Epidermal melanocyte (primary cell): ENCODE measurements at regions not wholly inside any gene's neighbourhood (a gene's known extent, or its start where the extent isn't known, plus 50 kb on each side); places are given as distances from the start of the nearest gene placed in this dataset.
A peak's percentile ranks its signal among the peaks of the same experiment; 100 is the strongest.
"Not testable (repeated sequence)": the region's sequence is repeated elsewhere in the genome, so short reads cannot be mapped to it uniquely, and the experiment has no call there.

ENCODE experiments used
- DNase-seq: peaks from one replicate; pipeline ENCODE4 v3.0.0; 2011; ENCODE audit warnings: low spot score; ENCODE audit not compliant: insufficient read length

DNA sequence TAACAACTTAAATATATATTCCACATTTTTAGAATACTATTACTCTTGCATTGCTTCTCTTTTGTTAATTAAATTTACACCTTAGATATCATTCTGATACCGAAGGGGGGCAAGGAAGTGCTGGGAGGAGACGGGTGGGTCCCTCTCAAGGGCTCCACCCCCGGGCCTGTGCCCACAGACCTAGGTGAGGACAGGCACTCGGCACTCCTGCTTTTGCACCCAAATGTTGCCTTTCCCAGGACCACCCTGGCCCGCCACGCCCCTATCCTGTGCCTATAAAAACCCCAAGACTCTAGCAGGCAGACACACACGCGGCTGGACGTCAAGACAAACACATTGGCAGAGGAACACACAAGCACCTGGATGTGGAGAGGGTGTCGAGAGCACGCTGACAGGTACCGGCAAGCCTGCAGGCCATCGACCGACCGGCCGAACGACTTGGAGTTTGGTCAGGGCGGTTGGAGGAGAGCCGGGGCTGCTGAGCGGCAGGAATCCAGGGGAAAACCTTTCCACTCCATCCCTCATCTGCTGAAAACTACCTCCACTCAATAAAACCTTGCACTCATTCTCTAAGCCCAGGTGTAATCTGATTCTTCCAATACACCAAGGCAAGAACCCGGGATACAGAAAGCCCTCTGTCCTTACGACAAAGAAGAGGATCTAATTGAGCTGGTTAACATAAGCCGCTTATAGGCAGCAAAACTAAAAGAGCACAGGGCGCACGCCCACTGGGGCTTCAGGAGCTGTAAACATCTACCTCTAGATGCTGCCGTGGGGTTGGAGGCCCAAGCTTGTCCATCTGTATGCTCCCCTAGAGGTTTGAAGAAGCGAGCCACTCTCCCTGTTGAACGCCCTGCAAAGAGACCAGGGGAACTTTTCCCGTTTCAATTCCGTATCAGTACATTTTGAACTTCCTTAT is 197.4 kb upstream of the PRSS16 start:
- no peak for DNase-seq

DNA sequence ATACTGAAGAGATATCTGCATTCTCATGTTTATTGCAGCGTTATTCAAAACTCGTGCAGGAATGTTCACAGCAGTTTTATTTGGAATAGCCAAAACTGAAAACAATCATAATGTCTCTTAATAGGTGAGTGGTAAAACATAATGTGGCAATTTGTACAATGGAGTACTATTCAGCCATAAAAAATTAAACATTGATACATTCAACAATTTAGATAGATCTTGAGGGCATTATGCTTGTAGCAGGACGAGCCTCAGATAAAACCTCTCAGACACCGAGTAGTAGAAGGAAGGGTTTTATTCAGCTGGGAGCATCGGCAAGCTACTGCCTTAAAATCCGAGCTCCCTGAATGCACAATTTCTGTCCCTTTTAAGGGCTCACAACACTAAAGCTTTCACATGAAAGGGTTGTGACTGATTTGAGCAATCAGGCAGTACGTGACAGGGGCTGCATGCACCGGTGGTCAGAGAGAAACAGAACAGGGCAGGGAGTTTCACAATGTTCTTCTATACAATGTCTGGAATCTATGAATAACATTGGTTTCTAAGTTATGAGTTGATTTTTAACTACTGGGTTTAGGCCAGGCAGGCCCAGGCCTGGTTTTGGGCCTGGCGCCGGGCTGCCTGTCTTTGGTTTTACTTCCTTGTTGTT is 195.3 kb upstream of the PRSS16 start:
- DNase-seq: not testable (repeated sequence)

DNA sequence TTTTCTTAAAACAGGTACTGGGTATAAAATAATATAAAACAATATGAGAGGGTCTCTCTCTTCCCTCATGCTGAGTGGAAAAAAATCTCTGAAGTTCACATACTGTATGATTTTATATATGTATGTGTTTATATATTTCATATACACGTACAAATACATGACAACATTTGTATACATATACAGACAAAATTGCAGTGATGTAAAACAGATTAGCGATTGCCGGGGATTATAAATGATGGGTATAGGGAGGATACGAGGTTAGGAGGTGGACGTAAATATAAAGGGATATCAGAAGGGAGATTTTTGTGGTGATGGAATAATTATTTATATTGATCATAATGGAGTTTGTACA is 194.8 kb upstream of the PRSS16 start:
- no peak for DNase-seq

DNA sequence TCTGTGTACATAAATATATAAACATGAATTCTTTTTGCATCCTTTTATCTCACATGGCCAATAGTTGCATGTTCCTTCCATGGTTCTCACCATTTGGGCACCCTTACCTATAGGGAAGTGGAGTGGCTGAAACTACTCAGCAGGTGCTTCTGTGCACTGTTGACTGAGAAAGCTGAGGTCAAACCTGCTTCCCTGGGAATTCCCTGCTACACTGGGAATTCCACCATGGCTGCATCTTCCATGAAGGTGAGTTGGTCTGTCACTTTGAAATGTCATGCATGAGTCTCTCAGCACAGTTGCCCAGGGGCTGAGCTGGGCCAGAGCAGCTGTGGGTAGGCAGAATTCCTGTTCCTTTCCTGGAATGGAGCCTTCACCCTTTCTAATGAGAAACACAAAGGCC is 193.8 kb upstream of the PRSS16 start:
- DNase-seq: no peak

DNA sequence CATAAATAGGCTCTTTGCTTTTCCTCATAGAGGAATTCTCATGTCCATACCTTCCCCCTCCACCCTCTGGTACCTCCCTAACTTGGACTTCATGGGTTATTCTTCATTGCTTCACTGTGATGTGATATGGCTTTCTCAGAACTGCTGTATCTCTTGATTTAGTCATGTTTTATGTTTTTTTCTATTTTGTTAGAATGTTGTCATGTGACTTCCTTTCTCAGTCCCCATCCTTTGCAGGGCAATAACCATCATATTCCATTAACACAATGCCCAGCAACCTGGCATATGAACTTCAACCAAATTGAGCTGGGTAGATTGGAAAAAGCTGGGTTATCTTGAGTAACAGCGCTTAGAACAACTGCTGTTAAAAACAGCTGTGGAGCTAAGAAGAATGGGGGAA is 190.9 kb upstream of the PRSS16 start:
- no peak for DNase-seq

DNA sequence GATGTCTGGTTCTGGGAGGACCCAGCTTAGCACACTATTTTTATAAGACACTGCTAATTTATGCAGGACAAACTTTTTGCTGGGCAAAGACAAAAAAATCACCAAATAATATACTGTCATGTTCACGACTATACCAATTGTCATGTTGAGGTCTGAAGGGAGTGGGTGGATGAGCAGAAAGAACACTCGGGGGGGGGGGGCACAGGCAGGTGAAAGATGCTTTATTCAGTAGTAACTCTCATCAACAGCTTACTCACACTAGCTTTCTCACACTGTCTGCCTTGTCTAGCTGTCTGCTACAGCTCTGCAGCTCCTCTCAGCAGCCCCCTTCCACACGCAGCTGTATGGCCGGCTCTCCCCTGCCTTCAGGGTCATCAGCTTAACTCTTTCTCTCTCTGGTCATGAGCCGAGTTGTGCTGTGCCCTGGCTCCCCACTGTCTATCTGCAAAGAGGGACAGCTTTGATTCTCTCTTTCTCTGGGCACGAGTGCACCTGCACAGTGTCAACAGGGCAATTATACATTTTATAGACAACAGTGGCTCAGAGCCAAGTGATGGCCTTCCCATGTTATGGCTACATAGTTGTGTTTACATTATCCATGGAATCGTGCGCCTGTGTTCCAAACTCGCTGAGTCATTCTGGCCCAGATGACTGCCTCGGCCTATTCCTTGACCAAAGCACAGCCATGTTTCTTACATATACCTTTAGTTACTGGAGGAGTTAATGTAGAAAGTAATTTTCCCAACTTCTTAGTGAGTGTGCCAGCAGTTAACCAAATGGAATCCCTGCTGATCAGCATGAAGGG is 187.7 kb upstream of the PRSS16 start:
- no peak for DNase-seq

DNA sequence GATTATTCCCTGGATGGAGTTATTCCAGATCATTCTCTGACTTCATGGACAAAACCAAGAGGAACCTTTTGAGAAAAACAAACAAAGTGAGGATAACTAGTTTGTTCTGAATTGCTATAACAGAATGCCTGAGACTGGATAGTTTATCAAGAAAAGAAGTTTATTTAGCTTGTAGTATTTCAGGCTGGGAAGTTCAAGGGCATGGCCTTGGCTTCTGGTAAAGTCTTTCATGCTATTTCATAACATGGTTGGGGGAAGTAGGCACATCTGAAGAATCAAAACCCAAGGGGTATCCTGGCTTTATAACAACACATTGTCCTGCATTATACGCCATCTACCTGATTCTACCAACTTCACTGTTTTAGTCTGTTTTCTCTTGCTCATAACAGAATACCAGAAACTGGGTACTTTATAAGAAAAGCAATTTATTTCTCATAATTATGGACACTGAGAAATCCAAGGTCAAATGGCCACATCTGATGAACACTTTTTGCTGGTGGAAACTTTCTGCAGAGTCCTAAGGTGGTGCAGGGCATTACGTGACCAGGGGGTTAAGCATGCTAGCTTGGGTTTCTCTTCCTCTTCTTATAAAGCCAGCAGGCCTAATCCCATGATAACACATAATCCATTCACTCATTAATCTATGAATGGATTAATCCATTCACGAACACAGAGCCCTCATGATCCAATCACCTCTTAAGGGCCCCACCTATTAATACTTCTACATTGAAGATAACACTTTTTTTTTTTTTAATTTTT is 186.1 kb upstream of the PRSS16 start:
- DNase-seq: no peak

DNA sequence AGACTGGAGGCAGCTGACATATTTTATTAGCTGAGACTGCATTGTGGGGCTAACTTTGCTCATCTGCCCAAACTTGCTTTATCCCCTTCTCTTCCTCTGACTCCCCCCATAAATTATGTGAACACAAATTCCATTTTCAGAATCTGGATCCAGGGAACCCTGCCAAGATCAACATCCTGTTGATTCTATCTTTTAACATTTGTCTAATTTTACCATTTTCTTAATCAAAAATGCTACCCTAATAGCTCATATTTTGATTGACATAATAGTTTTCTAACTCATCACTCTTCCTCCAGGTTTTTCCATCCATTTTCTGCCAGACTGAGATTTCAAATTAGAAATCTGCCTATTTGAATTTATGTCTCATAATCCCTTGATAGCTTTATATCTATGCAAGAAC is 184.7 kb upstream of the PRSS16 start:
- no peak for DNase-seq

DNA sequence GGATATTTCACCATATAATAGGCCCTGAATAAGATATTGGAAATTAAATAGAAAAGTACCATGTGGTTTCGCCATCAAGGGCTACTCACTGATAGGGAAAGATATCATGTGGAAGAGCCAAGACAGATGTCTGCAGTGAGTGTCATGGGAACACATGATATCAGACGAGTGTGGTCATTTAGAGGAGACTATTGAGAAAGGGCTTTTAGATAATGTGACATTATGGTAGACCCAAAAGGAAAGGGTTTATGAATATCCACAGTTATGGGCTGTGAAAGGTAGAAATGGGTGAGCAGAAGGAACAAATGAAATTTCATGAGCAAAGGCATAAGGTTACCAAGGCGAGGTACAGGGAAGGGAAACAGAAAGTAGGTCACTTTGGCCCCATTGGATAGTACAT is 182.3 kb upstream of the PRSS16 start:
- no peak for DNase-seq

DNA sequence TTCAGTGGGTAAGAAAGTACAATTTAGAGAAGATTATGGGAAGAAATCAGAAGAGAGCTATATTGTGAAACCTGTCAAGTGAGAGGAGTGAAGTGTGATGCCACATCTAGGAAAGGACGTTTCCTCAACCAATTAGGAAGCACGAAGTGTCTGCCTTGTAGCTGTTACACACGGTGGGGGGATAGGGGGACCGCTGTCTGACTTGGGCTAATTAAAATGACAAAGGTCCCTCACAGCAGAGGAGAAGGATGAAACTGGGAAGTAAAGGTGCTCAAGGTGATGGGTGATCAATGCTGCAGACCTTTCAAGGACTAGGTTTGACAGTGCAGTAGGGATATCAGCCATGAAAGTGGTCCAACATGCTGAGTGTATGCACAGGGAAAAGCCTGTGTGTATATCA is 181.1 kb upstream of the PRSS16 start:
- DNase-seq: no peak

DNA sequence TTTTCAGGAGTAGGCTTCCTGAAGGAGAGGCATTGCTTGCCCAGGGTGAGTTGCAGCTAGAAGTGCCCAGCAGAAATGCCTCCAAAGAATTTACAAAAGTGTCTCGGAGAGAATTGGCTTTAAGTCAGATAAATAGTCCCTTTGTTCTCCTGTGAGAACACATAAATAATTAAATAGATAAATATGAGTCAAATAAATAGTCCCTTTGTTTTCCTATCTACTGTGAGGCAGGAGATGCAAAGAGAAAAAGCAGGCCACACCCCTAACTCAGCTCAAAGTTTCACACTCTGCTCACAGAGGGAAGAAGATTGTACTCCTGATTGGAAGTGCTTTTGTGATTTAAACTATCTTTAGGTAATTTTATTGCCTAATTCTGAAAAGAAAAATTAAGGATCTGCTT is 180.7 kb upstream of the PRSS16 start:
- peak; percentile 31 for DNase-seq

DNA sequence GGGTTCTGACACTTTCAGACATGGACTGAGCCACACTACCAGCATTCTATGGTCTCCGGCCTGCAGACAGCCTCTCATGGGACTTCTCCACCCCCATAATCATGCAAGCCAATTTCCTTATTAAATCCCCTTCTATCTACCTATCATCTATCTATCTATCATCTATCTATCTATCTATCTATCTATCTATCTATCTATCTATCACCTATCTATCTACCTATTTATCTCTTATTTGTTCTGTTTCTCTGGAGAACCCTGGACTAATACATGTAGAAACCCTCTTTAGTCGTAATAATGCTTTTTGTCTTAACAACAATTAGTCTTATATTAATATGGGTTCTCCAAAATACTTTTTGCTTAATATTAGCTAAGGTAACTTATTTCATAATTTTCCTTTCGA is 174.1 kb upstream of the PRSS16 start:
- no peak for DNase-seq

DNA sequence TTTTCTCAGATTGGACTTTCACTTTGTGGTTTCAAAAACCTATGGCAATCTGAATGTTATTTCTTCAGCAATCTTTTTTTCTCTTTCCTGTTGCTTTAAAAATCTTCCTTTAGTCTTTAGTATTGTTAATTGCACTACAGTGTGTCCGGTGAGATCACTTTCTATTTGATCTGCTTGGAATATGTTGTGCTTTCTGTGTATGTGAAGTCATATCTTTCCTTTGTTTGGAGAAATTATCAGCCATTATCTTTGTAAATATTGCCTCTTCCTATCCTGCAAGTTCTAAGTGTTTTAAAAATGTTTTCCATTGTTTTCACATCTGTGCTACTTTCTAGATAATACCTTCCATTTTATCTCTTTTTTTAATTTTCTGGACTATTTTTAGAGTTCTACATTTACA is 171.4 kb upstream of the PRSS16 start:
- no peak for DNase-seq

DNA sequence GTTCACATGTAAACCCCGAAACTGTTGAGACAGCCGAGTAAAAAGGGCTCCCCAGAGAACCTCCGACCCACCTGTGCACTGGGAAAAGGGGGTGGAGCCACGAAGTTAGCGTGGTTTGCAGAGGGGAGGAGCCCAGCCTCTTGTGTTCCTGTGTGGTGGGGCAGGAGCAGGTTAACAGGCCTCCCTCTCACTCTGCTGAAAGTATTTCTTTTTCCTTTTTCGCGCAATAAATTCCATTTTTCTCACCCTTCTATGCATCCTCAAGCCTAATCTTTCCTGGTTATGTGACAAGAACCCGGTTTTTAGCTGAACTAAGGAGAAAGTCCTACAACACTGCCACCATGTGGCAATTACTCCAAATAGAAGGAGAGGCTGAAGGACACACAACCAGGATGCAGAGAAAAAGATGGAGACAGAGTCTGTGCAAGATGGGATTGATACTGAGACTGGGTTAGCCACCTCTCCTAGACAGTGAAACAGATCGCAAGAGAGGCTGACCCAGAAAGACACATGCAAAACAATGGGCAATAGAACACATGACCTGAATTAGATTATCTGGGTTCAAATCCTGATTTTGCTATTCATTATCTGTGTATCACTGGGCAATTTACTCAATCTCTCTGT is 168.7 kb upstream of the PRSS16 start:
- DNase-seq: peak; percentile 17

DNA sequence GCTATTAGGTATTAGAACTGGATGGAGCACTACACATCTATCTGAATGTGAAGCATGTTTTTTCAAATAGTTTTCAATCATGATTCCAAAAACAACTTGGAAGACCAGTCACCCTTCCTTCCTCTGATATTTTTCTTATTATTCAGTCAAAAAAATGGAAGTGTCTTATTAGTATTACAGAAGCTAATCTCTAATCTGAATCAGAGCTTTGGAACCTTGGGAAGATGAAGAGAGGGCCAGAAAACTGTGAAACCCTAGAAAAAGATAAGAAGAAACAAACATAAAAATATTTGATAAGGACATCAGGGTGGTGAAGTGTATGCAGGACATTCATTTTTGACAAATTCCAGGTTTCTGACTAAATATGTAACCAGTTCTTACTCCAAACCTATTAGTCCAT is 166.3 kb upstream of the PRSS16 start:
- no peak for DNase-seq

DNA sequence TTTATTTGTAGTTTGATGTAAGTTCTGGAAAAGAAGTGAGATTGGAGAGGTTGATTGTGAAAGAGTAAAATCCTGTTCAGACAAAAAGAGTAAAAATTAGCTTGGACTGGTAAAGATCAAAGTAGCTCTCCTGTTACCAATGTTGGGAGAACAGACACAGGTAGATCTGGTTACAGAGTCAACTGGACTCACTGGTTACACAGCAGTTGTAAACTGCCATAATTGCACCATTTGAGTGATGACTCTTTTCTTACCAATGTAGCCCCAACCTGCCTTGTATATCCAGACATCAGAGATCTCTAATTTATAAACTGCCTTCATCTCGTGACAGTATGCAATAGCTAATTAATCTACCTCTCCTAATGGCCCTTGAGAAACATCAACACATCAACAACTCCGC is 165.6 kb upstream of the PRSS16 start:
- no peak for DNase-seq

DNA sequence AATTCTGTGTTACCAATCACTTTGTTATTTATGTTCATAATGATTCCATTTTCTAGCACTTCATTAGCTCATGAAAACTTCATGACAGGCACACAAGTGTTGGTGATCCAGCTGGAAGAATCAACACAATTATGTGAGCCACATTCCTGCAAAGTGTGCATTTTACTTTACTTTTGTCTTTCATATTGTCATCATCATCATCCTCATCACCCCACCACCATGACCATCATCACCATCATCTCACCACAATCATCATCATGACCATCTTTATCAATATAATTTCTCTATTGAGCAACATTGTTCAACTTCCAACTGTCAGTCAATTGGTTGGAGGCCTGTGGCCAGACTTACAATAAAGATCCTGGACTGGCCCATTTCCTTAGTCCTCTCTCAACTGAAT is 159.4 kb upstream of the PRSS16 start:
- no peak for DNase-seq

DNA sequence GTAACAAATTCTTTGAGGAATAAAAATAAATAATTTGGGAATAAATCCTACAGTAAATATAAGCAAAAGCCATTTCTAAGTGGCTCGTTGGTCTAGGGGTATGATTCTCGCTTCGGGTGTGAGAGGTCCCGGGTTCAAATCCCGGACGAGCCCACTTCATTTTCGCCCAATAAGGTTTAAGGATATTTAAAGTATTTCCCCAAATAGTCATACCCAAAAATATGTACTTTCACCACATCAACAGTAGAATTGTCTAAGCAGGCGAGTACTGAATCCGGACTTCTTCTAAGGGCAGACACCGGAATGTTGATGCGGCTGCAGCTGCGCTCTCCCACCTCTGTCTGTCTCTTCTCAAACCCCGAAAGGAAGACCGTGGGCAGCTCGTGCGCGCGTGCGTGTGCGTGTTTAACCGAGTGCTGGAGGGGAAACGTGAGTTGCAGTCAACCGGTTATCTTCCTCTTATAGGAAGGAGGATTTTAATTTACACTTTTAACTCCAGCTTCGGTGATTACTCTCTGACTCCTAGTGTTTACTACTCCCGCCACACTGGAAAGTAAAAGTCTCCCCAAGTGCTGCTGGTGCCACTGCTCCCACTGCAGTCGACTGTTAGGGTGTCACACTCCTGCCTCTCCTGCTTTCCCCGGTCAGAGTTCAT is 155.7 kb upstream of the PRSS16 start:
- peak; percentile 61 for DNase-seq

DNA sequence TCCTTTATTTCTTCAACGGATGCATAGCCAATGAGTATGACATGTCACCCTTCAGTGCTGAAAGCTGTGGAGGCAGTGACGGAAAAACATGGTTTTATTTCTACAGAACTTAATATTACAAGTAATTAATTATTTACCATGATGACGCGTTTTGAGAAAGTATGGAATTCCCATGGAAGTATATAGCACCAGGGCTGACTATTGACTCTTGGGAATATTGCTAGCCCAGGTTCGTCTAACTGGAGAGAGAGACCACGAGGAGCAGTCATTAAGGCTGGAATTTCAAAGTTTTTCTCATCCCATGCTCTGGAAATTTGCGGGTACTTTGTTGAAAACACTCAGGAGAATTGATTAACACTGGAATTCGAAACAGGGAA is 155.2 kb upstream of the PRSS16 start:
- no peak for DNase-seq

DNA sequence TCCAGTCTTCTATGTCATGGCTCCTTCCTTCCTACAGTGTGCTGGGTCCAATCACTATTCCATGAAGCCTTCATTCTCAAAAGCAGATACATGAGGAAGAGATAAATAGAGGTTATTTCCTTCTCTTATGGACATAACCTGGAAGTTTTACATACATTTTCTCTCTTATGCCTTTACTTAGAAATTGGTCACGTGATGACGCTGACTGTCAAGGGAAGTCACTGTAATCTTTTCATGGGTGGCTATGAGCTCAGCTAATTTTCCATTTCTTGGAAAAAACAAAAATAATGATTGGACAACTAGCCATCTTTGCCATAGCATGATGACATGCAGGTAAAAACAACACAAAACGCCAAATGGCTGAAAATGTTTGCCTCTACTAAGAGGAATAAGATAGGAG is 151.6 kb upstream of the PRSS16 start:
- DNase-seq: no peak
